ENCODE measurements at regions not wholly inside any gene's neighbourhood (a gene's known extent, or its start where the extent isn't known, plus 50 kb on each side); places are given as distances from the start of the nearest gene placed in this dataset.
"Not testable (repeated sequence)": the region's sequence is repeated elsewhere in the genome, so short reads cannot be mapped to it uniquely, and the experiment has no call there.

GRCh38 chr14:105879867-105880561, 353.6 kb downstream of the TMEM121 start:
- Histone ChIP-seq H3K4me3 (no peak overlapping the region), H3K27me3 (peaks cover 0 to 29% of the 10 kb centered on the region in 2 donors)

GRCh38 chr14:105880616-105881015, 354.2 kb downstream of the TMEM121 start:
- no peak overlapping the region for H3K27ac ChIP-seq
- DNase-seq, result peak; percentile 9 to 42
- no peaks in the 10 kb centered on the region for H3K36me3 ChIP-seq
- H3K27me3 ChIP-seq, result peaks cover 0 to 29% of the 10 kb centered on the region in 2 donors
- intact Hi-C loops (cut with DNase I; ENCODE audit: low total_unique reads), result no loop called here
- no peaks in the 10 kb centered on the region for H3K4me1 ChIP-seq
- no peak overlapping the region for H3K4me3 ChIP-seq
- TF ChIP-seq, protein P1, sequence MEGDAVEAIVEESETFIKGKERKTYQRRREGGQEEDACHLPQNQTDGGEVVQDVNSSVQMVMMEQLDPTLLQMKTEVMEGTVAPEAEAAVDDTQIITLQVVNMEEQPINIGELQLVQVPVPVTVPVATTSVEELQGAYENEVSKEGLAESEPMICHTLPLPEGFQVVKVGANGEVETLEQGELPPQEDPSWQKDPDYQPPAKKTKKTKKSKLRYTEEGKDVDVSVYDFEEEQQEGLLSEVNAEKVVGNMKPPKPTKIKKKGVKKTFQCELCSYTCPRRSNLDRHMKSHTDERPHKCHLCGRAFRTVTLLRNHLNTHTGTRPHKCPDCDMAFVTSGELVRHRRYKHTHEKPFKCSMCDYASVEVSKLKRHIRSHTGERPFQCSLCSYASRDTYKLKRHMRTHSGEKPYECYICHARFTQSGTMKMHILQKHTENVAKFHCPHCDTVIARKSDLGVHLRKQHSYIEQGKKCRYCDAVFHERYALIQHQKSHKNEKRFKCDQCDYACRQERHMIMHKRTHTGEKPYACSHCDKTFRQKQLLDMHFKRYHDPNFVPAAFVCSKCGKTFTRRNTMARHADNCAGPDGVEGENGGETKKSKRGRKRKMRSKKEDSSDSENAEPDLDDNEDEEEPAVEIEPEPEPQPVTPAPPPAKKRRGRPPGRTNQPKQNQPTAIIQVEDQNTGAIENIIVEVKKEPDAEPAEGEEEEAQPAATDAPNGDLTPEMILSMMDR (IDR thresholded peaks at IDR 0.05), result no peak
- no peaks in the 10 kb centered on the region for H3K9me3 ChIP-seq

More at GRCh38 chr14:105879867-105880561, 353.6 kb downstream of the TMEM121 start:
- Histone ChIP-seq H3K36me3 (no peaks in the 10 kb centered on the region), H3K27ac (no peak overlapping the region), H3K9me3 (no peaks in the 10 kb centered on the region), H3K4me1 (no peaks in the 10 kb centered on the region)
- peak; percentile 13 to 60 for DNase-seq
- TF ChIP-seq, protein P1 (IDR thresholded peaks at IDR 0.05), result no peak
- intact Hi-C loops (cut with DNase I; ENCODE audit: low total_unique reads), result no loop called here

GRCh38 chr14:105881021-105881930, 354.9 kb downstream of the TMEM121 start:
- H3K4me1 ChIP-seq, result no peaks in the 10 kb centered on the region
- H3K36me3 ChIP-seq, result no peaks in the 10 kb centered on the region
- intact Hi-C loops (cut with DNase I; ENCODE audit: low total_unique reads), result no loop called here
- H3K9me3 ChIP-seq, result no peaks in the 10 kb centered on the region
- H3K4me3 ChIP-seq, result no peak overlapping the region
- H3K27ac ChIP-seq, result no peak overlapping the region
- peak; percentile 11 to 53 for DNase-seq
- TF ChIP-seq, protein P1 (IDR thresholded peaks at IDR 0.05), result no peak
- H3K27me3 ChIP-seq, result peaks cover 0 to 29% of the 10 kb centered on the region in 2 donors

DNA sequence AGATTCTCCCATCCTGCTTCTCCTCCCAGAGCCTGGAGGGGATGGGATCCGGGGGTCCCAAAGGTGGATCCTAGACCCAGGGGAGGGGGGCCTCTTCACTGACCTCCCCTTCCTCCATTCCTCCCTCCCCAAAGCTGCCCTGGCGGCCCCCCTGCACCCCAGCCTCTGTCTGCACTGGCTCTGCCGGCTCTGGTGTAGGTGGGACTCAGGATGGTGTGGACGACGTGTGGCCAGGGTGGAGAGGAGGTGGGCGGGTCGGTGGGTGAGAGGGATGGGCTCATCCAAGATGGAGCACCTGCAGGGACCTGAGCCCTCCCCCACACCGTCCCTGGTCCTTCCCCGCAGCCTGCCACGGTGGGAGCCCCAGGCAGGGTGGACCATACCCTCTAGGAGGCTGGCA, 355.6 kb downstream of the TMEM121 start:
- H3K4me3 ChIP-seq; H3K4me1 ChIP-seq; intact Hi-C loops (cut with DNase I; ENCODE audit: low total_unique reads); H3K27ac ChIP-seq; H3K9me3 ChIP-seq; H3K36me3 ChIP-seq: not testable (repeated sequence)
- DNase-seq, result peak; percentile 7 to 61
- H3K27me3 ChIP-seq, result peaks cover 0 to 29% of the 10 kb centered on the region in 2 donors

- TF ChIP-seq, protein P1 (IDR thresholded peaks at IDR 0.05), result no peak
- H3K36me3 ChIP-seq, result no peaks in the 10 kb centered on the region
- intact Hi-C loops (cut with DNase I; ENCODE audit: low total_unique reads), result no loop called here
- no peak overlapping the region for H3K27ac ChIP-seq
- H3K4me3 ChIP-seq, result no peak overlapping the region
- peaks cover 0 to 29% of the 10 kb centered on the region in 2 donors for H3K27me3 ChIP-seq
- peak; percentile 10 to 35 for DNase-seq
- no peaks in the 10 kb centered on the region for H3K4me1 ChIP-seq
- no peaks in the 10 kb centered on the region for H3K9me3 ChIP-seq
Observed at GRCh38 chr14:105882626-105883025, 356.2 kb downstream of the TMEM121 start.

All from tibial artery (tissue), 4 donors.